ENCODE measurements at regions not wholly inside any gene's neighbourhood (a gene's known extent, or its start where the extent isn't known, plus 50 kb on each side); places are given as distances from the start of the nearest gene placed in this dataset.

DNA sequence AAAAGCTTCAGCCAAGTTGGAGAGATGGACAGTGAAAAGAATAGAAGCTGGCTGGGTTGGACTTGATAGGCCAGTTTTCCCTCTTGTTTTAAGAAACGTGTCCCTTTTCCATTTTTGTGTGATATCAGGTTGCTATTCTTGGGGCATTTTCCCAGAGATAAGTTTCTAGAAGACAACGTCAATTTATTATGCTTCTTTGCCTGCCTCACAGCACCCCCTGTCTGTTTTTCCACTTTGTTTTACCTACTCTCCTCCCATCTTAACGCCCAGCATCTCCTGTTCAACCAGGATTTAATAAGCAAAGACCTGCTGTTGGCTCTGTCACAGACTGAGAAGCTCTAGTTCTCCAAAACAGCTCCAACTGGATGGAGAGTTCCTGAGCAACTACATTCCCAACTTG, 317.8 kb upstream of the ZNF521 start:
- TF ChIP-seq, protein P1, sequence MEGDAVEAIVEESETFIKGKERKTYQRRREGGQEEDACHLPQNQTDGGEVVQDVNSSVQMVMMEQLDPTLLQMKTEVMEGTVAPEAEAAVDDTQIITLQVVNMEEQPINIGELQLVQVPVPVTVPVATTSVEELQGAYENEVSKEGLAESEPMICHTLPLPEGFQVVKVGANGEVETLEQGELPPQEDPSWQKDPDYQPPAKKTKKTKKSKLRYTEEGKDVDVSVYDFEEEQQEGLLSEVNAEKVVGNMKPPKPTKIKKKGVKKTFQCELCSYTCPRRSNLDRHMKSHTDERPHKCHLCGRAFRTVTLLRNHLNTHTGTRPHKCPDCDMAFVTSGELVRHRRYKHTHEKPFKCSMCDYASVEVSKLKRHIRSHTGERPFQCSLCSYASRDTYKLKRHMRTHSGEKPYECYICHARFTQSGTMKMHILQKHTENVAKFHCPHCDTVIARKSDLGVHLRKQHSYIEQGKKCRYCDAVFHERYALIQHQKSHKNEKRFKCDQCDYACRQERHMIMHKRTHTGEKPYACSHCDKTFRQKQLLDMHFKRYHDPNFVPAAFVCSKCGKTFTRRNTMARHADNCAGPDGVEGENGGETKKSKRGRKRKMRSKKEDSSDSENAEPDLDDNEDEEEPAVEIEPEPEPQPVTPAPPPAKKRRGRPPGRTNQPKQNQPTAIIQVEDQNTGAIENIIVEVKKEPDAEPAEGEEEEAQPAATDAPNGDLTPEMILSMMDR (IDR thresholded peaks at IDR 0.05; ENCODE audit: low read length), result peak; percentile 66
- TF ChIP-seq EZH2 (IDR thresholded peaks at IDR 0.05; ENCODE audit: borderline replicate concordance, low read length), result no peak

Data from OCI-LY1 (cell line).